Transverse colon (tissue), 4 donors: ENCODE measurements at regions not wholly inside any gene's neighbourhood (a gene's known extent, or its start where the extent isn't known, plus 50 kb on each side); places are given as distances from the start of the nearest gene placed in this dataset.

Experiments used
- DNase-seq: peaks from one replicate; pipeline ENCODE4 v3.0.0-alpha.2; 2019
- H3K27ac ChIP-seq, 4 donors: fragments of 200-600 bp; sonication (generic); 2 replicates each; pipeline ENCODE4 v1.5.1; 2016 to 2018; ENCODE audit warnings: inconsistent platforms in 4 of 4
- H3K27me3 ChIP-seq: fragments of 200-600 bp; sonication (generic); 2 replicates; pipeline ENCODE4 v1.5.1; 2017; ENCODE audit warnings: inconsistent platforms
- H3K36me3 ChIP-seq, 4 donors: fragments of 200-600 bp; sonication (generic); 2 replicates each; pipeline ENCODE4 v1.5.1; 2017 to 2019; ENCODE audit warnings: inconsistent platforms in 4 of 4
- H3K4me1 ChIP-seq, 4 donors: fragments of 200-600 bp; sonication (generic); 2 replicates each; pipeline ENCODE4 v1.5.1; 2017 to 2020; ENCODE audit warnings: inconsistent platforms in 4 of 4
- H3K4me3 ChIP-seq, 4 donors: fragments of 200-600 bp; sonication (generic); 1 replicate in 1 of 4; 2 replicates in 3 of 4; pipeline versions ENCODE4 v1.5.1 to v1.6.1; 2017 to 2019; ENCODE audit warnings: inconsistent platforms in 4 of 4
- H3K9me3 ChIP-seq, 2 donors: fragments of 200-600 bp; sonication (generic); 2 replicates each; pipeline ENCODE4 v1.5.1; 2017 to 2019; ENCODE audit warnings: inconsistent platforms in 2 of 2
- EP300 ChIP-seq: sonication (generic); formaldehyde crosslinking; IDR thresholded peaks from one replicate; pipeline ENCODE4 v1.6.1; 2017; ENCODE audit warnings: antibody characterized with exemption, low read depth
- POLR2A ChIP-seq: fragments of 450-650 bp; IDR thresholded peaks from one replicate; pipeline ENCODE4 v1.6.1; 2016; ENCODE audit warnings: antibody characterized with exemption, mild to moderate bottlenecking, moderate library complexity
- POLR2AphosphoS5 ChIP-seq, 3 donors: sonication (generic); formaldehyde crosslinking; IDR thresholded peaks; one replicate each; pipeline ENCODE4 v1.6.1; 2016; ENCODE audit warnings: antibody characterized with exemption in 3 of 3
- WGBS, 2 donors: methylation state at CpG; one replicate each; pipeline ENCODE4 v1.1.5; 2018; ENCODE audit warnings: low coverage in 1 of 2; 5-methylcytosine and 5-hydroxymethylcytosine counted together
- in situ Hi-C, 4 donors: fragments of 200-750 bp; cut with MboI; loops; one replicate each; pipeline versions ENCODE4 v1.15.0 to v1.15.1; 2017; ENCODE audit warnings: low sequenced_read_pairs in 3 of 4, low pct_ligation_motif_present in 1 of 4, low pct_unique_long_range_greater_than_20kb in 1 of 4
- intact Hi-C: fragments of 100-400 bp; cut with DNase I; formaldehyde crosslinking; loops from one replicate; pipeline ENCODE4 v1.15.1; 2023; ENCODE audit warnings: low total_unique reads
- TF ChIP-seq, protein P1 (sequence below), 5 experiments: fragments of 200-600 bp in 3 of 5; fragments of 450-650 bp in 2 of 5; sonication (generic) in 3 of 5; IDR thresholded peaks; 1 replicate in 2 of 5; 2 replicates in 3 of 5; pipeline ENCODE4 v1.5.1; 2016 to 2017; ENCODE audit warnings: antibody characterized with exemption in 5 of 5, inconsistent platforms in 3 of 5, mild to moderate bottlenecking in 2 of 5, moderate library complexity in 1 of 5

DNA sequence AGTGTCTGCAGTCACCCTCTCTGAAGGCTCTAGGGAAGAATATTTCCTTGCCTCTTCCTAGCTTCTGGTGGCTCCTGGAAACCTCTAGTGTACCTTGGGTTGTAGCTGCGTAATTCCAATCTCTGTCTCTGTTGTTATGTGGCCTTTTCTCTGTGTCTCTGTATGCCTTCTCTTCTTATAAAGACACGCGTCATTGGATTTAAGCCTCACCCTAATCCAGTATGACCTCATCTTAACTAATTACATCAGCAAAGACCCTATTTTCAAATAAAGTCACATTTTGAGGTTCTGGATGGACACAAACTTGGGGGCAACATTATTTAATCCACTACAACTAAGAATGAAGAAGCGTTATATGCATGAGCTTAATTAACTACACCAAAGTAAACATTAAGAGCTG is 111.4 kb upstream of the ZNF184 start:
- 80 to 93% methylated on average over 3 to 4 of the region's 4 CpGs for WGBS, 2 donors

DNA sequence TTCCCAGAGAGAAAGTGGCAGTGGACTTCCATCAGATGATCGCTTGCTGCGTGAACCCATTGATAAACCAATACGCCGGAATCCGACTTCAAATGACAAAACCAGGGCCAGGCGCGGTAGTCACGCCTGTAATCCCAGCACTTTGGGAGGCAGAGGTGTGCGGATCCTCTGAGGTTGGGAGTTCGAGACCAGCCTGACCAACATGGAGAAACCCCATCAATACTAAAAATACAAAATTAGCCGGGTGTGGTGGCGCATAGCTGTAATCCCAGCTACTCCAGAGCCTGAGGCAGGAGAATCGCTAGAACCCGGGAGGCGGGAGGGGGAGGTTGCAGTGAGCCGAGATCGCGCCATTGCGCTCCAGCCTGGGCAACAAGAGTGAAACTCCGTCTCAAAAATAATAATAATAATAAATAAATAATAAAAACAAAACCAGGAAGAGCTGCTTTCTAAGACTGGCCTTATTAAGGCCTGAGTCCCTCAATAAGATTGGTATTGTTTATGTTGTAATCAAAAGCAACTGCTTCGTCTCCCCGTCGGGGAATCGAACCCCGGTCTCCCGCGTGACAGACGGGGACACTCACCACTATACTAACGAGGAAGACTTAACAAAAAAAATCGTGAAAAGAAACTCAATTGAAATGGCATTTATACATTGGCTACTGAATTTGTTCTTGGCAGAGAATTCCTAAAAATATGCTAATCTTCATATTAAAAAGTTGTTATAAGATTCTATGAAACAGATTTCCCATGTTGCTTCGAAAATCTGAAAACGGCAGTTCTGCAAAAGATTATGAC is 110.2 kb upstream of the ZNF184 start:
- no peaks in the 10 kb centered on the region for H3K9me3 ChIP-seq
- H3K27ac ChIP-seq, result no peak overlapping the region
- H3K36me3 ChIP-seq, result no peaks in the 10 kb centered on the region
- DNase-seq, result no peak
- no peaks in the 10 kb centered on the region for H3K4me1 ChIP-seq
- H3K27me3 ChIP-seq, result peaks cover 82% of the 10 kb centered on the region
- no peak overlapping the region for H3K4me3 ChIP-seq
- in situ Hi-C loops, result no loop called here
- intact Hi-C loops, result no loop called here
- 15 to 38% methylated on average over 20 to 32 of the region's 32 CpGs for WGBS, 2 donors
- TF ChIP-seq POLR2AphosphoS5 (IDR thresholded peaks at IDR 0.05) (no peak), POLR2A (no peak), EP300 (no peak)
- TF ChIP-seq, protein P1, sequence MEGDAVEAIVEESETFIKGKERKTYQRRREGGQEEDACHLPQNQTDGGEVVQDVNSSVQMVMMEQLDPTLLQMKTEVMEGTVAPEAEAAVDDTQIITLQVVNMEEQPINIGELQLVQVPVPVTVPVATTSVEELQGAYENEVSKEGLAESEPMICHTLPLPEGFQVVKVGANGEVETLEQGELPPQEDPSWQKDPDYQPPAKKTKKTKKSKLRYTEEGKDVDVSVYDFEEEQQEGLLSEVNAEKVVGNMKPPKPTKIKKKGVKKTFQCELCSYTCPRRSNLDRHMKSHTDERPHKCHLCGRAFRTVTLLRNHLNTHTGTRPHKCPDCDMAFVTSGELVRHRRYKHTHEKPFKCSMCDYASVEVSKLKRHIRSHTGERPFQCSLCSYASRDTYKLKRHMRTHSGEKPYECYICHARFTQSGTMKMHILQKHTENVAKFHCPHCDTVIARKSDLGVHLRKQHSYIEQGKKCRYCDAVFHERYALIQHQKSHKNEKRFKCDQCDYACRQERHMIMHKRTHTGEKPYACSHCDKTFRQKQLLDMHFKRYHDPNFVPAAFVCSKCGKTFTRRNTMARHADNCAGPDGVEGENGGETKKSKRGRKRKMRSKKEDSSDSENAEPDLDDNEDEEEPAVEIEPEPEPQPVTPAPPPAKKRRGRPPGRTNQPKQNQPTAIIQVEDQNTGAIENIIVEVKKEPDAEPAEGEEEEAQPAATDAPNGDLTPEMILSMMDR (IDR thresholded peaks at IDR 0.05), result no peak

More for the DNA sequence above, 111.4 kb upstream of the ZNF184 start:
- no peaks in the 10 kb centered on the region for H3K9me3 ChIP-seq
- TF ChIP-seq EP300, result no peak
- no peak for TF ChIP-seq POLR2AphosphoS5 (IDR thresholded peaks at IDR 0.05)
- no peak for TF ChIP-seq POLR2A
- H3K4me1 ChIP-seq, result no peaks in the 10 kb centered on the region
- no peak overlapping the region for H3K27ac ChIP-seq
- intact Hi-C loops, result no loop called here
- H3K36me3 ChIP-seq, result no peaks in the 10 kb centered on the region
- no peak overlapping the region for H3K4me3 ChIP-seq
- H3K27me3 ChIP-seq, result peaks cover 82% of the 10 kb centered on the region
- DNase-seq, result no peak
- in situ Hi-C loops, result no loop called here

DNA sequence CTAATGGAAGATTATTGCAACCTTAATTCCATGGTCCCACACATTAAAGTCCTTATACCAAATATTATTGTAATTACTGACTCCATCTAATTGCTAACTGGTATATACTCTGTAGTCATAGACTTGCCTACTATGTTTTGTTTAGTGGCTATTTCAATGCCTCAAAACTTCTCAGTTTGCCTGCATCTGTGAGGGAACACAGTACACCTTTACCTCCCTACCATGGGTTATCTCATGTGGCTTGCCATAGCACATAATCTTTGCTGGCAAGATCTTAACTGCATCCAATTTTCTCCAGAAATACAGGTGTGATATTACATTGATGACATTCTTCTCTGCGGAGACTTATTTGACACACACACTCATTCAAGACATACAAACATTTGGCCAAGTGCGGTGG is 107.1 kb upstream of the ZNF184 start:
- WGBS, 2 donors, result 89 to 97% methylated on average over 2 of the region's 2 CpGs
- no peaks in the 10 kb centered on the region for H3K36me3 ChIP-seq
- intact Hi-C loops, result no loop called here
- no peaks in the 10 kb centered on the region for H3K4me1 ChIP-seq
- TF ChIP-seq, protein P1 (IDR thresholded peaks at IDR 0.05), result no peak
- TF ChIP-seq EP300 (no peak), POLR2A (no peak), POLR2AphosphoS5 (IDR thresholded peaks at IDR 0.05) (no peak)
- in situ Hi-C loops, result no loop called here
- H3K27ac ChIP-seq, result no peak overlapping the region
- no peak for DNase-seq
- peaks cover 57% of the 10 kb centered on the region for H3K27me3 ChIP-seq
- no peak overlapping the region for H3K4me3 ChIP-seq
- H3K9me3 ChIP-seq, result no peaks in the 10 kb centered on the region

DNA sequence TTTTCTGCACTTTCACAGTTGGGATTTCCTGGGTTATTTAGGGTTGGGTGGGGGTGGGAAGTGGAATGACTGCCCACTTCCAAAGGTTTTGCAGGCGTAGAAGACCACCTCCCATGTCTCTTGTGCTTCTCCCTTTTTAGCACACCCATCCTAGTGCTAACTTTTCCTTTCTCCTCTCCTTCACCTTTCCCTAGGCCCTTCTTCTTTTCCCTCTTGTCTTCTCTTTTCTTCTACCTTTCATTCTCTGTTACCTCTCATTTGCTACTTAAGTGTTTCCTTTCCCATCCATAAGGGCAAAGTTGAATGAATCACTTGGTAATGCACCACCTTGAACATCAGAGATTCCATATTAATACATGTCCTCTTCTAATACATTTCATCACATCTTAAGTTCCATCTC is 105.0 kb upstream of the ZNF184 start:
- Histone ChIP-seq H3K4me3 (no peak overlapping the region), H3K27me3 (peaks cover 37% of the 10 kb centered on the region), H3K27ac (no peak overlapping the region), H3K9me3 (no peaks in the 10 kb centered on the region), H3K4me1 (no peaks in the 10 kb centered on the region), H3K36me3 (no peaks in the 10 kb centered on the region)
- in situ Hi-C loops, result no loop called here
- intact Hi-C loops, result no loop called here
- no peak for DNase-seq
- 75 to 92% methylated on average over 1 of the region's 1 CpG for WGBS, 2 donors
- TF ChIP-seq POLR2A (no peak), POLR2AphosphoS5 (IDR thresholded peaks at IDR 0.05) (no peak), EP300 (no peak)
- TF ChIP-seq, protein P1 (IDR thresholded peaks at IDR 0.05), result no peak
